Liver (tissue), 7 donors: ENCODE measurements at regions not wholly inside any gene's neighbourhood (a gene's known extent, or its start where the extent isn't known, plus 50 kb on each side); places are given as distances from the start of the nearest gene placed in this dataset.

Source experiments
- DNase-seq: peaks from one replicate; pipeline ENCODE4 v3.0.0-alpha.2; 2017; ENCODE audit warnings: low spot score
- H3K27ac ChIP-seq, 2 donors: one replicate each; pipeline ENCODE4 v1.7.0; 2013; ENCODE audit warnings: inconsistent platforms in 2 of 2, low read length in 2 of 2, control low read depth in 1 of 2, low read depth in 1 of 2, mild to moderate bottlenecking in 1 of 2
- H3K27me3 ChIP-seq, 4 donors: one replicate each; pipeline versions ENCODE4 v1.6.1 to v1.7.0; 2013; ENCODE audit warnings: low read length in 3 of 4, inconsistent platforms in 1 of 4, mild to moderate bottlenecking in 1 of 4, moderate library complexity in 1 of 4; ENCODE audit not compliant: control insufficient read depth in 4 of 4, insufficient read depth in 4 of 4
- H3K36me3 ChIP-seq, 4 donors: one replicate each; pipeline versions ENCODE4 v1.6.1 to v1.7.0; 2013; ENCODE audit warnings: low read length in 3 of 4, mild to moderate bottlenecking in 3 of 4, low read depth in 1 of 4, moderate library complexity in 1 of 4; ENCODE audit not compliant: control insufficient read depth in 4 of 4, insufficient read depth in 3 of 4
- H3K4me1 ChIP-seq, 4 donors: one replicate each; pipeline versions ENCODE4 v1.6.1 to v1.7.0; 2013; ENCODE audit warnings: low read length in 3 of 4, mild to moderate bottlenecking in 3 of 4, moderate library complexity in 1 of 4; ENCODE audit not compliant: control insufficient read depth in 4 of 4, insufficient read depth in 4 of 4
- H3K4me3 ChIP-seq, 3 donors: one replicate each; pipeline versions ENCODE4 v1.6.1 to v1.7.0; 2013; ENCODE audit warnings: low read length in 3 of 3, control low read depth in 1 of 3, low read depth in 1 of 3, mild to moderate bottlenecking in 1 of 3
- H3K9ac ChIP-seq, 2 donors: one replicate each; pipeline ENCODE4 v1.7.0; 2013; ENCODE audit warnings: low read length in 2 of 2, mild to moderate bottlenecking in 2 of 2, moderate library complexity in 2 of 2, control low read depth in 1 of 2, low read depth in 1 of 2
- H3K9me3 ChIP-seq, 4 donors: one replicate each; pipeline versions ENCODE4 v1.6.1 to v1.7.0; 2013; ENCODE audit warnings: low read length in 3 of 4; ENCODE audit not compliant: control insufficient read depth in 4 of 4
- FOXA1 ChIP-seq: IDR thresholded peaks from 2 replicates; pipeline ENCODE4 v1.6.1; 2016; ENCODE audit warnings: antibody characterized with exemption
- FOXA2 ChIP-seq: IDR thresholded peaks from 2 replicates; pipeline ENCODE4 v1.6.1; 2016; ENCODE audit warnings: antibody characterized with exemption
- GABPA ChIP-seq, 2 donors: IDR thresholded peaks in 1 of 2; conservative IDR thresholded peaks in 1 of 2; 2 replicates each; pipeline ENCODE4 v1.6.1; 2016; ENCODE audit warnings: antibody characterized with exemption in 2 of 2, mild to moderate bottlenecking in 1 of 2, moderate library complexity in 1 of 2
- JUND ChIP-seq, 2 donors: IDR thresholded peaks; 2 replicates each; pipeline ENCODE4 v1.6.1; 2016; ENCODE audit warnings: antibody characterized with exemption in 2 of 2
- NR2F2 ChIP-seq: IDR thresholded peaks from 2 replicates; pipeline ENCODE4 v1.6.1; 2016; ENCODE audit warnings: antibody characterized with exemption
- WGBS: extraction: QIAGEN DNeasy Blood & Tissue Kit; methylation state at CpG from one replicate; pipeline ENCODE4 v1.1.7; 2013; 5-methylcytosine and 5-hydroxymethylcytosine counted together
- TF ChIP-seq, protein P1 (sequence below): IDR thresholded peaks from 2 replicates; pipeline ENCODE4 v1.6.1; 2016; ENCODE audit warnings: antibody characterized with exemption
- TF ChIP-seq, protein P2 (sequence below): IDR thresholded peaks from 2 replicates; pipeline ENCODE4 v1.6.1; 2016; ENCODE audit warnings: antibody characterized with exemption, mild to moderate bottlenecking
- TF ChIP-seq, protein P3 (sequence below): IDR thresholded peaks from 2 replicates; pipeline ENCODE4 v1.6.1; 2016; ENCODE audit warnings: antibody characterized with exemption
- donor health status: healthy.
- donor health status: healthy.
- donor health status: healthy.
- donor health status: healthy.

DNA sequence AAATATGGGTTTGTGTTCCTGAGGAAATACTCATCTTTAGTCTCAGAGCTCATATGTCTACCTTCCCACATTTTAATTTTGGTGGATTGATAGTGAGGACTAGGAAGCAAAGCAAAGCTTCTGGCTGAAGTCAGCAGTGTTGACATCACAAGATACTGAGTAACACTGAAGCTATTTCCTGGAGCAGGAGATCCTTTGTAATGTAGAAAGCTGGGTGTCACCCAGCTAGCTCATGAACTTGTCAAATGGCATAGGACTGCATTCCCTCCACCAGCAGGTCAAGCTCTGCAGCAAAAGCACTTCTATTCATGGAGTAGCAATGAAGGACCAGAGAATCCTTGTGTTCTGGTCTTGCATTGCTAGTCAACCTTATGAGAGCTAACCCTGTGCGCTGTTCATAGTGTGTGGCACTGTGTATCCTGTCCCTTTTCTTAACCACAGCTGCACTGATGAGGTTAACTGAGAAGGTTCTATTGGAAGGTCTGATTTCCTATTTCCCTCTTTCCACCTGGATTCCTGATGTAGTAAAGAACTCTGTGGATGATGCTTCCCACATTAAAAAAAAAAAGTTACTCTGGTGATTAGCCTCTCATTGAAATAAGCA is 94.8 kb upstream of the ZNF804B start (continued):
- TF ChIP-seq, protein P1, sequence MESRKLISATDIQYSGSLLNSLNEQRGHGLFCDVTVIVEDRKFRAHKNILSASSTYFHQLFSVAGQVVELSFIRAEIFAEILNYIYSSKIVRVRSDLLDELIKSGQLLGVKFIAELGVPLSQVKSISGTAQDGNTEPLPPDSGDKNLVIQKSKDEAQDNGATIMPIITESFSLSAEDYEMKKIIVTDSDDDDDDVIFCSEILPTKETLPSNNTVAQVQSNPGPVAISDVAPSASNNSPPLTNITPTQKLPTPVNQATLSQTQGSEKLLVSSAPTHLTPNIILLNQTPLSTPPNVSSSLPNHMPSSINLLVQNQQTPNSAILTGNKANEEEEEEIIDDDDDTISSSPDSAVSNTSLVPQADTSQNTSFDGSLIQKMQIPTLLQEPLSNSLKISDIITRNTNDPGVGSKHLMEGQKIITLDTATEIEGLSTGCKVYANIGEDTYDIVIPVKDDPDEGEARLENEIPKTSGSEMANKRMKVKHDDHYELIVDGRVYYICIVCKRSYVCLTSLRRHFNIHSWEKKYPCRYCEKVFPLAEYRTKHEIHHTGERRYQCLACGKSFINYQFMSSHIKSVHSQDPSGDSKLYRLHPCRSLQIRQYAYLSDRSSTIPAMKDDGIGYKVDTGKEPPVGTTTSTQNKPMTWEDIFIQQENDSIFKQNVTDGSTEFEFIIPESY: no peak
- no peak for TF ChIP-seq JUND (IDR thresholded peaks at IDR 0.05)
- TF ChIP-seq GABPA (IDR thresholded peaks at IDR 0.05 in 1 of 2, conservative IDR thresholded peaks at IDR 0.05 in 1 of 2): no peak
- no peak for TF ChIP-seq FOXA1
- TF ChIP-seq FOXA2: no peak

DNA sequence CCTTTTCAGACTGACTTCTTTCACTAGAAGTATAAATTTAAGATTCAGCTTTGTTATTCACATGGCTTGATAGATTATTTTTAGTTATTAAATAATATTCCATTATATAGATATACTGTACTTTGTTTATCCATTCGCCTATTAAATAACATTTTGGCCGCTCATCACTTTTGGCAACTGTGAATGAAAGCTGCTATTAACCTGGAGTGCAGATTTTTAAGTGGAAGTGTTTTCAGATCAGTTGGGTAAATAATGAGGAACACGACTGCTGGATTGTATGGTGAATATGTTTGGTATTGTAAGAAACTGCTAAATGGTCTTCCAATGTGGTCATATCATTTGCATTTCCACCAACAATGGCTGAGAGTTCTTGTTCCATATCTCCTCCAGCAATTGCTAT is 97.6 kb upstream of the ZNF804B start:
- H3K4me3 ChIP-seq: no peak overlapping the region
- DNase-seq: no peak
- peaks cover 0 to 2% (median 0%) of the 10 kb centered on the region in 4 donors for H3K27me3 ChIP-seq
- no peaks in the 10 kb centered on the region for H3K4me1 ChIP-seq
- no peak overlapping the region for H3K27ac ChIP-seq
- no peaks in the 10 kb centered on the region for H3K9me3 ChIP-seq
- WGBS: 76% methylated on average over 3 of the region's 3 CpGs
- TF ChIP-seq FOXA2 (no peak), NR2F2 (no peak), FOXA1 (no peak)
- TF ChIP-seq, protein P2, sequence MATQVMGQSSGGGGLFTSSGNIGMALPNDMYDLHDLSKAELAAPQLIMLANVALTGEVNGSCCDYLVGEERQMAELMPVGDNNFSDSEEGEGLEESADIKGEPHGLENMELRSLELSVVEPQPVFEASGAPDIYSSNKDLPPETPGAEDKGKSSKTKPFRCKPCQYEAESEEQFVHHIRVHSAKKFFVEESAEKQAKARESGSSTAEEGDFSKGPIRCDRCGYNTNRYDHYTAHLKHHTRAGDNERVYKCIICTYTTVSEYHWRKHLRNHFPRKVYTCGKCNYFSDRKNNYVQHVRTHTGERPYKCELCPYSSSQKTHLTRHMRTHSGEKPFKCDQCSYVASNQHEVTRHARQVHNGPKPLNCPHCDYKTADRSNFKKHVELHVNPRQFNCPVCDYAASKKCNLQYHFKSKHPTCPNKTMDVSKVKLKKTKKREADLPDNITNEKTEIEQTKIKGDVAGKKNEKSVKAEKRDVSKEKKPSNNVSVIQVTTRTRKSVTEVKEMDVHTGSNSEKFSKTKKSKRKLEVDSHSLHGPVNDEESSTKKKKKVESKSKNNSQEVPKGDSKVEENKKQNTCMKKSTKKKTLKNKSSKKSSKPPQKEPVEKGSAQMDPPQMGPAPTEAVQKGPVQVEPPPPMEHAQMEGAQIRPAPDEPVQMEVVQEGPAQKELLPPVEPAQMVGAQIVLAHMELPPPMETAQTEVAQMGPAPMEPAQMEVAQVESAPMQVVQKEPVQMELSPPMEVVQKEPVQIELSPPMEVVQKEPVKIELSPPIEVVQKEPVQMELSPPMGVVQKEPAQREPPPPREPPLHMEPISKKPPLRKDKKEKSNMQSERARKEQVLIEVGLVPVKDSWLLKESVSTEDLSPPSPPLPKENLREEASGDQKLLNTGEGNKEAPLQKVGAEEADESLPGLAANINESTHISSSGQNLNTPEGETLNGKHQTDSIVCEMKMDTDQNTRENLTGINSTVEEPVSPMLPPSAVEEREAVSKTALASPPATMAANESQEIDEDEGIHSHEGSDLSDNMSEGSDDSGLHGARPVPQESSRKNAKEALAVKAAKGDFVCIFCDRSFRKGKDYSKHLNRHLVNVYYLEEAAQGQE: no peak
- H3K36me3 ChIP-seq: no peaks in the 10 kb centered on the region
- no peak overlapping the region for H3K9ac ChIP-seq

DNA sequence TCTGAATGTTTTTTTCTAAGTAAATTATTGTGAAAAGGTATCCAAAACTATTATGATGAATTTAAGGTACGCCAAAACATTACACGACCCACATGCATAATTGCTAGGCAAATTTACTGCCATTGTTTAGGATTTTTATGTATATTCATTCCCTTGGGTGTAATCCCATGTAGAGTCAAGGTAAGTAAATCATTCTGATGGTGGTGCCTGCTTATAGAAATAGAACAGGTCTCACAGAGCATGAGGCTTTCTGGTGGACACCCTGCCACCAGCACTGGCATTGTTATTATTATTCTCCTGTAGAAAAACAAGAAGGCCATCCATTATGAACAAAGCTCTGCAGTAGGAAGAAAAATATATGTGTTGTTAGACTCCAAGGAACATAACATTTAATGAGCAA is 111.7 kb upstream of the ZNF804B start:
- Histone ChIP-seq H3K36me3 (no peaks in the 10 kb centered on the region), H3K4me3 (no peak overlapping the region), H3K4me1 (no peaks in the 10 kb centered on the region), H3K27me3 (no peaks in the 10 kb centered on the region), H3K9me3 (no peaks in the 10 kb centered on the region), H3K27ac (no peak overlapping the region), H3K9ac (no peak overlapping the region)
- 61% methylated on average over 2 of the region's 2 CpGs for WGBS
- no peak for DNase-seq
- TF ChIP-seq, protein P3, sequence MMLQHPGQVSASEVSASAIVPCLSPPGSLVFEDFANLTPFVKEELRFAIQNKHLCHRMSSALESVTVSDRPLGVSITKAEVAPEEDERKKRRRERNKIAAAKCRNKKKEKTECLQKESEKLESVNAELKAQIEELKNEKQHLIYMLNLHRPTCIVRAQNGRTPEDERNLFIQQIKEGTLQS: no peak
- TF ChIP-seq, protein P1: no peak
- no peak for TF ChIP-seq FOXA2
- no peak for TF ChIP-seq JUND (IDR thresholded peaks at IDR 0.05)
